ENCODE measurements at regions not wholly inside any gene's neighbourhood (a gene's known extent, or its start where the extent isn't known, plus 50 kb on each side); places are given as distances from the start of the nearest gene placed in this dataset.
"Not testable (repeated sequence)": the region's sequence is repeated elsewhere in the genome, so short reads cannot be mapped to it uniquely, and the experiment has no call there.

DNA sequence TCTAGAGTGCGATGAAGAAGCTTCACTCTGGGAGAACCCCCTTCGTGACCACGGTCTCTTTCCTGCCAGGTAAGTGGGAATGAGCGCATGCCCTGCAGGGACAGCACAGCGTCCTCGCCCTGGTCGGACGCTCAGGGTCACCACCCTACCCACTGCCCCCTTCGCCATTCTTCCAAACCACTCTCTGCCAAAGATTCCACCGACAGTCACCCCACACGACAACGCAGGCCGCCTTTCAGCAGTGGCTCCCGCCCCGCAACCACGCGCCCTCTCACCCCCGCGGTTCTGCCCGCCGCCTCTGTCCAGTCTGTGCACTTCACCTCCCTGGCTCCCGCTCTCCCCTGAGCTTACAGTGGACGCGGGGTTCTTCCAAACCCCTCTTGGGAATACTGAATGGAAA is 82.3 kb upstream of the FCGR1A start:
- not testable (repeated sequence) for DNase-seq (ENCODE audit: low read depth)

DNA sequence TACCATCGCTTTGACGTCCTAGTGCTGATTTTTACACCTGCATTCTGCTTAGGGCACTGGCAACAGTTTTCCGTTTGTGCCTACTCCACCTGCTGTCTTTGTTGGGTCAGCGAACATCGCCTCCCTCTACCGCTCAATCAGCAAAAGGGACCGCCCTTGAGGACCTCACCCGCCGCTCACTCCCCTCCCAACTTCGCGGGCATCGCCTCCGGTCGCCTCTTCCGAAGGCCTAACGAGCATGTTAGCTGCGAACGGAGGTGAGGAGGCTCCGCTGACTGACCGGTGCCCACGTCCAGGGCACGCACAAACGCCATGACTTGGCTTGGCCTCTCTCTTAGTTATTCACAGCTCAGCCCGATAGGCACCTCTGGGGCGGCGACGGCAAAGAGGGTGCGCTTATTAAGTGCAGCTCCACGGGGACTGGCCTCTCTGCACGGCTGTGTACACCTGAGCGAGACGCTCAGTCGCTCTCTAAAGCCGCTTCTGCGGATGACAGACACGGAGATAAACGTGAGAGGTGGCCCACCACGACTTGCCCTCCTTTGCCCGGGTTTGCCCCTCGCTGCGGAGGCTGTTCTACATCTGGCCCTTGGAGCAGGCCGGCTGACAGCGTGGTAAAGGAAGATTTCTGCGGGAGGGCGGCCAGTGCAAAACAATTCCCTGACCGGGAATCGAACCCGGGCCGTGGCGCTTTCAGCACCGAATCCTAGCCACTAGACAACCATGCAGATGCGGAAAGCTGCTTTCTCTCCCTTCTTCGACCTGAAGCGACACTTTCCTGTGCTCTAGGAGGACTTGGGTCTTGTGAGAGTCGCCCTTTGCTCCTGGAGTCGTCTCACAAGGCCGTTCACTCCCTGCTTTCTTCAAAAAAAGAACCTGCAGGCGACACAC is 81.6 kb upstream of the FCGR1A start:
- not testable (repeated sequence) for DNase-seq (ENCODE audit: low read depth)

DNA sequence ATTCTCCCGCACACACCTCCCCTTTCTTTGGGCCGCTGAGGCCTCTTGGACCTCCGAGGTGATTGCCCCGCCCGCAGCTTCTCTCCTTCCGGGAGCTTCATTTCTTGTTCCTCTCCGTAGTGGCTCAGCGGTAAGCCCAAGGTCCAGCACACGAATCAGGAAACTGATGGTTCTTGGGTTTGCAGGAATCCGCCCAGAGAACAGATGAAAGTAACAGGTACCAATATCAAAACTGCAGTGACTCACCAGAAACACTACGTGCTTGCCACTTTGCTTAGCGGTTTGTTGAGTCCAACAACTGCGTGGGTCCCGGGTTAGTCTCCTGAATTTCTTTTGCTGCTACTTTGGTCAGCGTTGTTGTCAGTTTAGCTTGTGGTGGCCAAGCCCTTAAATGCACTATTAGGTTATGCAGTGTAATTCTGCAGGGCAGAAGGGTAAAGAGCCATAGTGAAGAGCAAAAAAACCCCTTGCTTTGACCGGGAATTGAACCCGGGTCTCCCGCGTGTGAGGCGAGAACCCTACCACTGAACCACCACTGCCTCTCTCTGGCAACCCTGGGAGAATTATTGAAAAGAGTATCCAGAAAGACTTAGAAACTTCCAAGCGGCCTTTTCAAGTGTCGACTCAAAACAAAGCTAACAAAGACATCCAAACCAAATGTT is 74.2 kb upstream of the FCGR1A start:
- peak; percentile 36 for DNase-seq (ENCODE audit: low read depth)

DNA sequence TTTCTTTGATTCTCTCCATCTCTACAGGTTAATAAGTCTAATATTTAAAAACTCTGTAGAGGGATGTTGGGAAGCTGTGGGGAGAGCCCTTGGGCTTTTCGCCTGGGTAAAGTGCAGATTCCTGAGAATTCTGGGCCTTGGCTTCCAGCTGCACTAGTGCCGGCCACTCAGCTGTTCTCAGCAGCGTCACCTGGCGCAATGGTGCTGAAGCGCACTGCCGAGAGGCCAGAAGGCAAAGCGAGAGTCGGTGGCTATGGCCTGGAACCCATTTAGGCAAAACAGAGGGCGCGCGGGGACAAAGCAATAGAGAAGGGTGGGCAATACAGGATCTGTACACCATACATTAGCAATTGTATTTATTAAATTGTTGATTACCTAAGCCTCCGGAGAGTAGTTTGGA is 70.8 kb upstream of the FCGR1A start:
- DNase-seq (ENCODE audit: low read depth): not testable (repeated sequence)

DNA sequence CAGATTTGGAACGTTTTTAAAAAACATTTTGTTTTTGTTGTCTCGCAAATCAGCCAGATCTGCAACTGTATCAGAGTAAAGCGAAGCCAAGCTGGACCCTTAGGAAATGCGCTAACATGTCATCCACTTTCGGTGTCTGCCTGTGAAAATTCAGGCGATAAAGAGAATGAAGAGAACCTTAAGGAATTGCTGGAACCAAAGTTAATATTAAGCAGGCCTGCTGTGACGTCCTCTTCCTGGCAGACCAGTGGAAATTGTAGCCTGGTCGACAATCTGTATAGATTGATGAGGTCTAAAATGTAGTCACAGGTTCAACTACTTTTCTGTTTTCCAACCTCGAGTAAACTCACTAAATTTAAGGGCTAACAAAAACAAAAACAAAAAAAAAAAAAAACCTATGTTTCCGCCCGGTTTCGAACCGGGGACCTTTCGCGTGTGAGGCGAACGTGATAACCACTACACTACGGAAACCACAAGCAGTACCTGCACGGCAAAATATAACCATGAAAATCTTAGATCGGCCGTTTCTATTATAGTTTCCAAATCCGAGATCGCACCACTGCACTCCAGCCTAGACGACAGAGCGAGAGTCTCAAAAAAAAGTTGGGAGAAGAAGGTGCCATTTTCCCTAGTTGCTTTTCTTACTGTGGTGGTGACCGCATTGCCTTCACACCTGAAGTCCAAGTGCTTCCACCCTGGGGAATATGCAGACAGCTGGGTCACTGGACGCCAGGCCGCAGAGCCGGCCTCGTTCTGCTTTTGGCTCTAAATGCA is 70.2 kb upstream of the FCGR1A start:
- peak; percentile 8 for DNase-seq (ENCODE audit: low read depth)

DNA sequence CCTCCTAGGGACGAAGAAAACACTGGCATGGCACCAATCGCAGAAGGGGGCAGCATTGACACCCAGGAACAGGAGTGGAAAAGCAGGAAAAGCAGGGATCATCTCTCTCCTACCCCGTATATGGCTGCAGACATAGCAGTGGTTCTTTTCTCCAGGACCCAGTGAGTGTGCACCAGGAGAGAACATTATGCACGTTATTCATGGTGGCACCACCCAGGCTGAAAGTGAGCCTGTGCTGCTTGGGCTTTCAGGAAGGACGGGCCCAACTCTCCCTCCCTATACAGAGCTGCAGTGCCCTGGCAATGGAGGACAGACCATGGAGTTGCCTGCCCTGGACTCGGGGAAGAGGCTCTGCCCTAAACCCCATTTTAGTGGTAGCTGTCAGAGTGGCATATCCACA is 69.0 kb upstream of the FCGR1A start:
- not testable (repeated sequence) for DNase-seq (ENCODE audit: low read depth)

DNA sequence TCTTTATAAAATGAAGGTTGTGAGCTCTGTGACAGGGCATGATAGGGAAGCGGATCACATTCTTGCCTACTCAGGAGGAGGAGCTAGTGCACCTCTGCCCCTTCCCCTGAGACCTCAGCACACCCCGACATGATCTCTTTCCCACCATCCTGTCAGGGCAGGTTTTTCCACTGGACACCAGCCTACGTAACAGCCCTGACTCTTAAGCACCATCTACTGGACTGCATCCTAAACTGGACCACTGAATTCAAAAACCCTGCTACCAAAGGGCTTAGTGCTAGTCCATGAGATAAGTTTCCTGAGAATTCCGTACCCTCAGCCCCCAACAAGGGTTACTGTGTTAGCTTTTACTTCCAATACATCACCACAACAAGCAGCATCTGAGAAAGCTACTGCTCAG is 68.5 kb upstream of the FCGR1A start:
- not testable (repeated sequence) for DNase-seq (ENCODE audit: low read depth)

DNA sequence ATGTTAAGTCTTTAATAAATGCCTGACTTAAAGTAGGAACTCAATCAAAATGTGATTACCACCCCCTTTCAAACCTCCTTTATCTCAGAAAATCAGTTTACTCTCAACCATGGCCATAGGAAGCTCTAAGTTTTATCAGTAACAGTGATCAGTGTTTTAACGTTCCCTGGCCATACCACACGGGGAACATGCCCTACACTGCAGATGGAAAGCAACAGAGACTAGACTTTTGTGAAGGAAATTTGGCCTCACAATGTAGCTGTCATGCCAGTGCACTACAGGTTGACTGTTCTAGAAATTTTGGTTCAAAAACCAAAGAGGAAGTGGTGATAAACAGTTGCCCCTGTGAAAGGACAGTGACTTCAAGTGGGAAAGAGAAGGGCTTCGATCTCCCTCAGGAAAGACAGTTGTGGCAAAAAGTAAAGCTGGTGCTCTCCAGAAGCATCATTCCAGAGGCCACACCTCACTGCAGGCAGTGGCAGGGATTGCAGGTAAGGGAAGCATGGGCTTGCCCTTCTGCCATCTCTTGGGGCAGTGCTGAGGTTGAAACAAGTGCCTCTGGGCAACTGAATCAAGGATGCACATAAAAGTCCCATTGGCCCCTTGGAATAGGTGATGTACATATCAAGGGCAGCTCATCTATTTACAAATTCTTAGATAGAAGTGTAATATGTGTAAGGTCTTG is 57.7 kb upstream of the FCGR1A start:
- DNase-seq (ENCODE audit: low read depth): not testable (repeated sequence)

DNA sequence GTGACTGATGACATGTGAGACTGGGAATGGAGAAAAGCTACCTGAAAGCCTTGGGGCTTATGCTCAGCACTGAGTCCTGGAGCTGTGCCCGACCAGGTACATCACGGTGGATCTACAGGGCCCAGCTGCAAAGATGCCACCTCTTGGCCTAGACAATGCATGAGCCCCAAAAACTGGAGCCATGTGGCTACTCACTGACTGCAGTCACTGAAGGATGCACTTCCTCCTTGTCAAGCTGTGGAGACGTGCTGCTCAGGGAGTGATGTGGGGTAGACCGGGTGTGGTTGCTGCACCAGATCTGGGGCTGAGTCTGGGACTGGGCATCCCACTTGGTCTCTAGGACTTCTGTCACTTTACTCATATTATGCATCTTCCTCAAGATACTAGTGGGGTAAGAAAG is 55.8 kb upstream of the FCGR1A start:
- DNase-seq (ENCODE audit: low read depth): not testable (repeated sequence)

DNA sequence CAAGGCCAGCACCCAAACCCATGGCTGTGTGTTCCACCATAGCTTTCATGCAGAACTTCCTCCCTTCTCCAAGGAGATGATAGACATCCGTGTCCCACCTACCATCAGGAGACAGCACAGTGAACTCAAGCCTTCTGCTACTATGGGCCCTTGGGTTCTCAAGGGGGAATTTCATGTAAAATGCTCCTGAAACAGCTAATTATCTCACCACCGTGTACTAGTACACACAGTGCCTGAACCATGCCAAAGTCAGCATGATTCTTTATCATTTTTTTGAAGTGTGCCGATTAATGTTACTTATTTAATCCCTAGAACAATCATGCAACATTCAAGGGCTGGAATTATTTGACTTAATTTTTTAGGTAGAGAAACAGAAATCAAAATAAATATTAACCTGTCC is 53.9 kb upstream of the FCGR1A start:
- DNase-seq (ENCODE audit: low read depth): not testable (repeated sequence)
